ENCODE measurements at regions not wholly inside any gene's neighbourhood (a gene's known extent, or its start where the extent isn't known, plus 50 kb on each side); places are given as distances from the start of the nearest gene placed in this dataset.
"Not testable (repeated sequence)": the region's sequence is repeated elsewhere in the genome, so short reads cannot be mapped to it uniquely, and the experiment has no call there.

DNA sequence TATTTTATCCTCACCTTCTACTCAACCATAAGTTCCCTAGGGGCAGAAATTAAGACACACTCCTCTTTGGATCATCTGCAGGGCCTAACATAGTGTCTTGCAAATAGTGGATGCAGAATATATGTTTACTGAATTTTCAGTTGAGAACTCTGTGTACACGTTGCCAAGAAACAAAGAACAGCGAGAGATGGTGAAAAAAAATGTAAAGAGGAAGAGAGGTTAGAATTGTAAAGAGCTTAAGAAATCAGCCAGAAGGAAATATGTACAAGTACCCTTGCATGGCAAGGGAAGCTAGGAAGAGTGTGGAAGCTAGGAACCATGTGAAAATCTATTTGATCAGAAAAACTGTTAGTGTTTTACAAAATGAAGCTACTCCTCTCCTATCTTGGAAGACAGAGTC, 431.0 kb downstream of the SMARCA1 start:
- H4K91ac ChIP-seq (ENCODE audit: low read depth, low read length), result no peak overlapping the region
- H3K27ac ChIP-seq (ENCODE audit: low read depth, low read length), result no peak overlapping the region
- WGBS (ENCODE audit: extremely low coverage, insufficient coverage, insufficient read length), result no CpG with 5 or more reads among the region's 2 CpGs
- H3K4me2 ChIP-seq (ENCODE audit: low read length), result no peak overlapping the region
- H3K79me1 ChIP-seq (ENCODE audit: low read length), result no peaks in the 10 kb centered on the region
- no peak overlapping the region for H2BK12ac ChIP-seq (ENCODE audit: low read length)
- H4K8ac ChIP-seq (ENCODE audit: low read depth, low read length), result no peak overlapping the region
- H3K14ac ChIP-seq (ENCODE audit: low read length), result no peak overlapping the region
- no peak overlapping the region for H2AFZ ChIP-seq (ENCODE audit: insufficient read depth, low read length, poor library complexity)
- H3K23ac ChIP-seq (ENCODE audit: low read length), result no peak overlapping the region
- DNase-seq, result no peak
- H3K36me3 ChIP-seq (ENCODE audit: control insufficient read depth in 1 of 2, insufficient read depth in 2 of 2, low read length in 2 of 2), result no peaks in the 10 kb centered on the region
- H2AK5ac ChIP-seq (ENCODE audit: low read length), result no peak overlapping the region
- H3K4ac ChIP-seq (ENCODE audit: low read depth, low read length), result no peak overlapping the region
- no peak overlapping the region for H4K12ac ChIP-seq (ENCODE audit: low read depth, low read length)
- H3K79me2 ChIP-seq (ENCODE audit: control insufficient read depth, insufficient read depth, low read length, poor library complexity), result no peaks in the 10 kb centered on the region
- no peak overlapping the region for H3K18ac ChIP-seq (ENCODE audit: low read length)
- H2BK120ac ChIP-seq (ENCODE audit: insufficient read depth, low read length, poor library complexity), result no peak overlapping the region
- H3K9me3 ChIP-seq (ENCODE audit: insufficient read depth, low read depth, low read length), result no peaks in the 10 kb centered on the region
- H3K4me1 ChIP-seq (ENCODE audit: control insufficient read depth in 1 of 2, insufficient read depth in 2 of 2, low read length in 2 of 2), result no peaks in the 10 kb centered on the region
- no peak overlapping the region for H2BK5ac ChIP-seq (ENCODE audit: low read depth, low read length, poor library complexity)
- H3K9ac ChIP-seq (ENCODE audit: low read length), result no peak overlapping the region
- H3K27me3 ChIP-seq (ENCODE audit: insufficient read depth, low read length), result no peaks in the 10 kb centered on the region
- no peak overlapping the region for H3K4me3 ChIP-seq (ENCODE audit: low read depth, low read length)

DNA sequence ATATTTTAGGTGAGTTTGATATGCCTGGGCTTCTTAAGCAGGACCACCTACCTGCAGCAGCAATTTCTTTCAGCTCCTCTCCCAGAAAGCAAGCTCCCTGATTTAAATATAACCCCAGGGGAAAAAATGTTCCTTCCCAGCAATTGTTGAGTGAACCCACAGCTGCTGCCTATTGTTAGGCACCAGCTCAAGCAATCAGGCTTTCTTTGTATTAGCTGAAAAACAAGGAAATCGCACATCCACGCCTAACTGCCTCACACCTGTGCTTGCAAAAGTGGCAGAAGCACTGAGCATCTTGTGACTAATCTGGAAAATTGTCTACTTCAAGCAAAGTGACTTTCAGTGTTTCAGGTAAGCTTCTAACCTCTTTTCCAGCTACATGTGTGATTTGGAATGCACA, 432.2 kb downstream of the SMARCA1 start:
- Histone ChIP-seq H3K4me2 (ENCODE audit: low read length) (no peak overlapping the region), H3K14ac (ENCODE audit: low read length) (no peak overlapping the region), H3K36me3 (ENCODE audit: control insufficient read depth in 1 of 2, insufficient read depth in 2 of 2, low read length in 2 of 2) (no peaks in the 10 kb centered on the region), H2BK120ac (ENCODE audit: insufficient read depth, low read length, poor library complexity) (no peak overlapping the region), H4K91ac (ENCODE audit: low read depth, low read length) (no peak overlapping the region), H3K4me3 (ENCODE audit: low read depth, low read length) (no peak overlapping the region), H2BK12ac (ENCODE audit: low read length) (no peak overlapping the region), H3K27me3 (ENCODE audit: insufficient read depth, low read length) (no peaks in the 10 kb centered on the region), H3K18ac (ENCODE audit: low read length) (no peak overlapping the region), H4K8ac (ENCODE audit: low read depth, low read length) (no peak overlapping the region), H3K79me1 (ENCODE audit: low read length) (no peaks in the 10 kb centered on the region), H2BK5ac (ENCODE audit: low read depth, low read length, poor library complexity) (no peak overlapping the region), H4K12ac (ENCODE audit: low read depth, low read length) (no peak overlapping the region), H3K4me1 (ENCODE audit: control insufficient read depth in 1 of 2, insufficient read depth in 2 of 2, low read length in 2 of 2) (no peaks in the 10 kb centered on the region), H3K9me3 (ENCODE audit: insufficient read depth, low read depth, low read length) (no peaks in the 10 kb centered on the region), H2AK5ac (ENCODE audit: low read length) (no peak overlapping the region), H3K79me2 (ENCODE audit: control insufficient read depth, insufficient read depth, low read length, poor library complexity) (no peaks in the 10 kb centered on the region), H3K4ac (ENCODE audit: low read depth, low read length) (no peak overlapping the region), H3K27ac (ENCODE audit: low read depth, low read length) (no peak overlapping the region), H2AFZ (ENCODE audit: insufficient read depth, low read length, poor library complexity) (no peak overlapping the region), H3K23ac (ENCODE audit: low read length) (no peak overlapping the region), H3K9ac (ENCODE audit: low read length) (no peak overlapping the region)
- DNase-seq, result no peak
- WGBS (ENCODE audit: extremely low coverage, insufficient coverage, insufficient read length), result no CpG with 5 or more reads among the region's 2 CpGs

DNA sequence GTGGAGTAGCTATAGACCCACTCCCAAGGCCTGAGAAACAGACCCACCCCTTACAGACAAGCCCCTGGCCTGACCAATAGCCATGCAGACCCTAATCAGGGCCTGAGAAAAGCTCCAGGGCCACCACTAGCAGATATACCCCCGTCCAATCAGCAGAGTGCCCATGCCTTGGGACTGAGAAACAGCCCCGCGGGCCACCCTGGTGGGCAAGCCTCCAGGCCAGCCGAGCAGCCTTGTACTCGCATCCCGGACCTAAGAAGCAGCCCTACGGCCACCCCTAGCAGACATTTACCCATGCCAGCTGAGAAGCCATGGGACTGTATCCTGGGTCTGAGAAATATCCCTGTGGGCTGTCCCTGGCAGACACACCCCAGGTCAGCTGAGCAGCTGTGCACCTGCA, 436.5 kb downstream of the SMARCA1 start:
- Histone ChIP-seq H3K4me3 (ENCODE audit: low read depth, low read length) (no peak overlapping the region), H3K18ac (ENCODE audit: low read length) (no peak overlapping the region), H3K27me3 (ENCODE audit: insufficient read depth, low read length) (no peaks in the 10 kb centered on the region), H3K4me1 (ENCODE audit: control insufficient read depth in 1 of 2, insufficient read depth in 2 of 2, low read length in 2 of 2) (no peaks in the 10 kb centered on the region), H3K79me1 (ENCODE audit: low read length) (no peaks in the 10 kb centered on the region), H3K4me2 (ENCODE audit: low read length) (no peak overlapping the region), H2AFZ (ENCODE audit: insufficient read depth, low read length, poor library complexity) (no peak overlapping the region), H2BK120ac (ENCODE audit: insufficient read depth, low read length, poor library complexity) (no peak overlapping the region), H3K14ac (ENCODE audit: low read length) (no peak overlapping the region), H2AK5ac (ENCODE audit: low read length) (no peak overlapping the region), H3K23ac (ENCODE audit: low read length) (no peak overlapping the region), H4K91ac (ENCODE audit: low read depth, low read length) (no peak overlapping the region), H3K27ac (ENCODE audit: low read depth, low read length) (no peak overlapping the region), H2BK5ac (ENCODE audit: low read depth, low read length, poor library complexity) (no peak overlapping the region), H3K9me3 (ENCODE audit: insufficient read depth, low read depth, low read length) (no peaks in the 10 kb centered on the region), H3K4ac (ENCODE audit: low read depth, low read length) (no peak overlapping the region), H4K8ac (ENCODE audit: low read depth, low read length) (no peak overlapping the region), H3K79me2 (ENCODE audit: control insufficient read depth, insufficient read depth, low read length, poor library complexity) (no peaks in the 10 kb centered on the region), H3K36me3 (ENCODE audit: control insufficient read depth in 1 of 2, insufficient read depth in 2 of 2, low read length in 2 of 2) (no peaks in the 10 kb centered on the region), H4K12ac (ENCODE audit: low read depth, low read length) (no peak overlapping the region), H2BK12ac (ENCODE audit: low read length) (no peak overlapping the region), H3K9ac (ENCODE audit: low read length) (no peak overlapping the region)
- no peak for DNase-seq
- no CpG with 5 or more reads among the region's 7 CpGs for WGBS (ENCODE audit: extremely low coverage, insufficient coverage, insufficient read length)

DNA sequence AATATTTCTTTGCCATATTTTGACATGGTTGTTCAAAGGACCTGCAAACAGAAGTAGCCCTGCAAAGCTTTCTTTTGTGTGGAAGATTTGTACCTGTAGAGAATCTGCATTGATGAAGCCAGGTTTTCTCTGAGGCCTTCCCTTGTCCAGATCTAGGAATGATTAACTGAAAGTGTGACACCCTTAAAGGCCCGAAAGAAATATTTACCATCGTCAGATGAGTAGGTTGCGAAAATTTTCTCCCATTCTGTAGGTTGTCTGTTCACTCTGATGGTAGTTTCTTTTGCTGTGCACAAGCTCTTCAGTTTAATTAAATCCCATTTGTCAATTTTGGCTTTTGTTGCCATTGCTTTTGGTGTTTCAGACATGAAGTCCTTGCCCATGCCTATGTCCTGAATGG, 439.0 kb downstream of the SMARCA1 start:
- H3K9ac ChIP-seq (ENCODE audit: low read length); H3K4me1 ChIP-seq (ENCODE audit: control insufficient read depth in 1 of 2, insufficient read depth in 2 of 2, low read length in 2 of 2); H3K36me3 ChIP-seq (ENCODE audit: control insufficient read depth in 1 of 2, insufficient read depth in 2 of 2, low read length in 2 of 2); H2BK120ac ChIP-seq (ENCODE audit: insufficient read depth, low read length, poor library complexity); H4K12ac ChIP-seq (ENCODE audit: low read depth, low read length); H2AFZ ChIP-seq (ENCODE audit: insufficient read depth, low read length, poor library complexity); H4K91ac ChIP-seq (ENCODE audit: low read depth, low read length); H3K79me1 ChIP-seq (ENCODE audit: low read length); H3K23ac ChIP-seq (ENCODE audit: low read length); H2AK5ac ChIP-seq (ENCODE audit: low read length); H3K14ac ChIP-seq (ENCODE audit: low read length); H4K8ac ChIP-seq (ENCODE audit: low read depth, low read length); H3K79me2 ChIP-seq (ENCODE audit: control insufficient read depth, insufficient read depth, low read length, poor library complexity); H3K4me3 ChIP-seq (ENCODE audit: low read depth, low read length); H3K4me2 ChIP-seq (ENCODE audit: low read length); DNase-seq; H3K18ac ChIP-seq (ENCODE audit: low read length); H3K27me3 ChIP-seq (ENCODE audit: insufficient read depth, low read length); H3K27ac ChIP-seq (ENCODE audit: low read depth, low read length); H2BK5ac ChIP-seq (ENCODE audit: low read depth, low read length, poor library complexity); H2BK12ac ChIP-seq (ENCODE audit: low read length); H3K9me3 ChIP-seq (ENCODE audit: insufficient read depth, low read depth, low read length); H3K4ac ChIP-seq (ENCODE audit: low read depth, low read length): not testable (repeated sequence)
- no CpG with 5 or more reads among the region's 3 CpGs for WGBS (ENCODE audit: extremely low coverage, insufficient coverage, insufficient read length)
